Effector memory CD4-positive, alpha-beta T cell (primary cell): ENCODE measurements at regions not wholly inside any gene's neighbourhood (a gene's known extent, or its start where the extent isn't known, plus 50 kb on each side); places are given as distances from the start of the nearest gene placed in this dataset.

Source experiments
- DNase-seq, 3 donors: peaks; one replicate each; pipeline ENCODE4 v3.0.0-alpha.2; 2020
- H3K27ac ChIP-seq: 2 replicates; pipeline ENCODE4 v1.7.0; 2013; ENCODE audit warnings: mild to moderate bottlenecking, low read length, moderate library complexity; ENCODE audit not compliant: insufficient read depth, poor library complexity, severe bottlenecking
- H3K27me3 ChIP-seq: replicated peaks from 2 replicates; pipeline ENCODE4 v1.7.0; 2013; ENCODE audit warnings: mild to moderate bottlenecking, low read length; ENCODE audit not compliant: insufficient read depth, control insufficient read depth, poor library complexity, severe bottlenecking
- H3K36me3 ChIP-seq: 2 replicates; pipeline ENCODE4 v1.7.0; 2013; ENCODE audit warnings: mild to moderate bottlenecking, low read length, moderate library complexity; ENCODE audit not compliant: control insufficient read depth, insufficient read depth
- H3K4me1 ChIP-seq: 2 replicates; pipeline ENCODE4 v1.7.0; 2013; ENCODE audit warnings: low read length, mild to moderate bottlenecking; ENCODE audit not compliant: control insufficient read depth, insufficient read depth, poor library complexity, severe bottlenecking
- H3K4me3 ChIP-seq: 2 replicates; pipeline ENCODE4 v1.7.0; 2013; ENCODE audit warnings: low read length, low read depth, mild to moderate bottlenecking; ENCODE audit not compliant: insufficient read depth, poor library complexity, severe bottlenecking
- H3K9me3 ChIP-seq: 2 replicates; pipeline ENCODE4 v1.7.0; 2013; ENCODE audit warnings: mild to moderate bottlenecking, low read length, moderate library complexity; ENCODE audit not compliant: control insufficient read depth

DNA sequence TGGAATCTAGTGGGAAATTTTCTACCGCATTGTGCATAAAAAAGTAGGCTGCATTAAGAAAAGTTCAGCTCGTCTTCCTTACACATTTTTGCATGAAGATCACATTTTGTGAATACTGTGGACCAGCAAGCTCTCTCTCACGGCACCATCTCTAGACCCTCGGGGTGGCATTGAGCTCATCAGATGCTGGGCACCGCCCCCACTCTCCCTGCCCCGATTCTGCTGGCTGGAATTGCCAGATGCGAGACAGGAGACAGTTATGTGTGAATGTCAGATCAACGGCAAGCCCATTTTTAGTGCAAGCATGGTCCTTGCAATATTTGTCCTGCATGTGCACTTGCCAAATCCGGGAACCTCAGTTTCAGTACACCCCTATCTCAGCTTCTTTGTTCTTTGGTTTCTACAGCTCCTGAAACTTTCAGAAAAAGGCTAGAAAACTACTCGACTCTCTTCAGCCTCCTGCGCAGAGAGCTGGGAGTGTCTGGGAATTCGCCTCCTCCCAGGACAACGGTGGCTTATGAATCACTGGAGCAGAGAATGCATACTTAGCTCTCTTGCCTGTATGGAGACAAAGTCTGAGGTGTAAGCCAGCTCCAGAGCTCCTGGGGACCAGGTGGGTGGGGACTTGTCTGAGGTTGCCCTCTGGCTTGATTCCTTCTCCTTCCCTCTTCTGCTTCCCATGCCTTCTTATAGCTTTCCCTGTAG, 285.2 kb upstream of the ATP10A start:
- no peaks in the 10 kb centered on the region for H3K9me3 ChIP-seq
- no peak overlapping the region for H3K27ac ChIP-seq
- no peak for DNase-seq
- no peaks in the 10 kb centered on the region for H3K4me1 ChIP-seq
- H3K4me3 ChIP-seq: no peak overlapping the region
- H3K27me3 ChIP-seq: no peaks in the 10 kb centered on the region
- H3K36me3 ChIP-seq: no peaks in the 10 kb centered on the region

- Histone ChIP-seq H3K4me1 (no peaks in the 10 kb centered on the region), H3K27ac (no peak overlapping the region), H3K27me3 (no peaks in the 10 kb centered on the region), H3K9me3 (no peaks in the 10 kb centered on the region), H3K4me3 (no peak overlapping the region), H3K36me3 (no peaks in the 10 kb centered on the region)
- no peak for DNase-seq
These were observed 283.1 kb upstream of the ATP10A start for GRCh38 chr15:26146202-26146601.

GRCh38 chr15:26145796-26146195, 282.7 kb upstream of the ATP10A start:
- H3K4me3 ChIP-seq: no peak overlapping the region
- no peaks in the 10 kb centered on the region for H3K36me3 ChIP-seq
- no peak for DNase-seq
- H3K27ac ChIP-seq: no peak overlapping the region
- H3K27me3 ChIP-seq: no peaks in the 10 kb centered on the region
- H3K9me3 ChIP-seq: no peaks in the 10 kb centered on the region
- no peaks in the 10 kb centered on the region for H3K4me1 ChIP-seq

GRCh38 chr15:26144836-26145235, 281.7 kb upstream of the ATP10A start:
- DNase-seq: no peak
- H3K36me3 ChIP-seq: no peaks in the 10 kb centered on the region
- no peaks in the 10 kb centered on the region for H3K9me3 ChIP-seq
- no peak overlapping the region for H3K4me3 ChIP-seq
- H3K4me1 ChIP-seq: no peaks in the 10 kb centered on the region
- no peaks in the 10 kb centered on the region for H3K27me3 ChIP-seq
- H3K27ac ChIP-seq: no peak overlapping the region

DNA sequence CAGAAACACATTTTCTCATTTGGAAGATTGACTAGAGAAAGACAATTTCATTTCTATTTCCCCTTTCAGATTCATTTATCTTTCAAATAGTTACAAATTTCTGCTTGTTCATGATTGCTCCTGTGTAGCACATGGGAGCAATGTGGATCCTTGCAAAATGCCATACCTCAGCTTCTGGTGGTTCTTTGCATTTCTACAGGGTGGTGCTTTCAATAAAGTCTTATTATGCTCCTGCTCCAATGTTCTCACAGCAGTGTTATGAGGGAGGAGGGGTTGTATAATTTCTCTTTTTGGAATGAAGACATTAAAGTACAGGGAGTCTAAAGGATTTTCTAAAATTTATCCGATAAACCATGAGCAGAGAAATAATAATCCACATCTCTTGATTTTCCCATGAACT, 280.1 kb upstream of the ATP10A start:
- H3K4me1 ChIP-seq: no peaks in the 10 kb centered on the region
- H3K36me3 ChIP-seq: no peaks in the 10 kb centered on the region
- no peak overlapping the region for H3K27ac ChIP-seq
- H3K4me3 ChIP-seq: no peak overlapping the region
- H3K9me3 ChIP-seq: no peaks in the 10 kb centered on the region
- DNase-seq: no peak
- H3K27me3 ChIP-seq: no peaks in the 10 kb centered on the region

- Histone ChIP-seq H3K36me3 (no peaks in the 10 kb centered on the region), H3K9me3 (no peaks in the 10 kb centered on the region), H3K27me3 (no peaks in the 10 kb centered on the region), H3K27ac (no peak overlapping the region), H3K4me3 (no peak overlapping the region), H3K4me1 (no peaks in the 10 kb centered on the region)
- DNase-seq: no peak
These were observed 271.7 kb upstream of the ATP10A start for GRCh38 chr15:26134812-26135211.

DNA sequence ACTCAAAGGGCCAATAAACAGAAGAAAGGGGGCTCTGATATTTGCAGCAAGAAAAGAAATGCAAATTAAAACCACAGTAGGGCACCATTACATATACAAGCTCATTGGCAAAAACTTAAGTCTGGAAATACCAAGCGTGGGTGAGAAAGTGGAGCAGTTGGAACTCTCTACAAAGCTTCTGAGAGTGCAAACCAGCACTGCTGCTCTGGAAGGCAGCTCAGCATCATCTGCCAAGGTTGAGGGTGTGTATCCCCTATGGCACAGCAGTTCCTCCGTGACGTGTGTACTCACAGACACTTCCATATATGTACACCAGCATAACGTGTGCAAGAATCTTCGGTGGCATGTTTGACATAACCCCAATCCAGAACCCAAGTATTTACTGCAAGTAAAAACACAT, 271.0 kb upstream of the ATP10A start:
- Histone ChIP-seq H3K4me3 (no peak overlapping the region), H3K27ac (no peak overlapping the region), H3K4me1 (no peaks in the 10 kb centered on the region), H3K36me3 (no peaks in the 10 kb centered on the region), H3K9me3 (no peaks in the 10 kb centered on the region), H3K27me3 (no peaks in the 10 kb centered on the region)
- DNase-seq: no peak

- Histone ChIP-seq H3K36me3 (no peaks in the 10 kb centered on the region), H3K4me3 (no peak overlapping the region), H3K27me3 (no peaks in the 10 kb centered on the region), H3K9me3 (no peaks in the 10 kb centered on the region), H3K27ac (no peak overlapping the region), H3K4me1 (no peaks in the 10 kb centered on the region)
- no peak for DNase-seq
These were observed 269.7 kb upstream of the ATP10A start for GRCh38 chr15:26132811-26133210.

GRCh38 chr15:26129852-26130251, 266.7 kb upstream of the ATP10A start:
- Histone ChIP-seq H3K36me3 (no peaks in the 10 kb centered on the region), H3K4me1 (no peaks in the 10 kb centered on the region), H3K9me3 (no peaks in the 10 kb centered on the region), H3K27me3 (no peaks in the 10 kb centered on the region), H3K27ac (no peak overlapping the region), H3K4me3 (no peak overlapping the region)
- no peak for DNase-seq

DNA sequence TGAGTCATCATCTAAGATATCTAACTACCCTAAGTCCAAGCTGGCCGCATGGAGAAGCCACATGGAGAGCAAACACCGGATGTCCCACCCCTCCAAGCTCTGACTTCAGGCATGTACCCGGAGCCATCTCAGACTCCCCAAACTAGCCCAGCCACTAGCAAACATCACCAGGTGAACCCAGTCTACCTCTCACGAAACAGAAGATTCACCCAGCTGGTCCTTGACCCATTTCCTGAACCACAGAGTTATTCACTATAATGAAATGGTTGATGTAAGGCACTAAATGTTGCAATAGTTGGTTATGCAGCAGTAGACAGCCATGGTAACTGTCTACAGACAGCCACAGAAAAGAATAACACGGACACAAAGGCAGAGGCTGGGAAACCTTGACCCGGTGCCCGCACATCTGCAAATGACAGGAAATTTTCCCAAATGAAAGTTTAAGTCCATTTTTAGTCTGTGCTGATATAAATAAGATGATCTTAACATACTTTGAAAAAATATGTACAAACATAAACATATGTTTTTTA, 265.5 kb upstream of the ATP10A start:
- Histone ChIP-seq H3K4me3 (no peak overlapping the region), H3K27me3 (no peaks in the 10 kb centered on the region), H3K27ac (no peak overlapping the region), H3K4me1 (no peaks in the 10 kb centered on the region), H3K36me3 (no peaks in the 10 kb centered on the region), H3K9me3 (no peaks in the 10 kb centered on the region)
- DNase-seq: no peak
